ENCODE measurements at regions not wholly inside any gene's neighbourhood (a gene's known extent, or its start where the extent isn't known, plus 50 kb on each side); places are given as distances from the start of the nearest gene placed in this dataset.

DNA sequence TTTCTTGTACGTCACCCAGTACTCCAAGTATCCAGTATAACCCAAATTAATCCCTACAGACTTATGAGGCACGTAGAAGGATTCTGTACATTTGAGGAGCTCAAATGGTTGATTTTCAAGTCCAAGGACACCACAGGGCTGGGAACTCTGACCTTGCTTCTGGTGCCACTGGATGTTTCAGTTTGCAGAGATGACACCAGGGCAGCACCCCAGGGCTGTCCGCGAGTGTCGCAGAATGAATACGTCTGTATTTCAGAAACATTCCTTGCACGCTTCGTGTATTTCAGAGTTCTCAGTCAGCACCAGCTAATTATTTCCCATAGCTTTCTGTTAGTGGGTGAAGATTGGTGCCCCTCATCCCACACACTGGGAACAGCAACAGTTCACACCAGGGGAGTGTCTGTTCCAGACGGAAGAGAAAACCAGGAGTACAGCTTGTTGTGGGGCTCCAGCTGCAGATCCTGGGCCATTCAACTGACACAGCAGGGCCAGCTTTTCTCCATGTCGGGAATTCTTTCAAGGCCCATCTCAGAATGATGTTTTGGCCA is 159.2 kb downstream of the RHOU start:
- no peak for DNase-seq (ENCODE audit: low spot score)

DNA sequence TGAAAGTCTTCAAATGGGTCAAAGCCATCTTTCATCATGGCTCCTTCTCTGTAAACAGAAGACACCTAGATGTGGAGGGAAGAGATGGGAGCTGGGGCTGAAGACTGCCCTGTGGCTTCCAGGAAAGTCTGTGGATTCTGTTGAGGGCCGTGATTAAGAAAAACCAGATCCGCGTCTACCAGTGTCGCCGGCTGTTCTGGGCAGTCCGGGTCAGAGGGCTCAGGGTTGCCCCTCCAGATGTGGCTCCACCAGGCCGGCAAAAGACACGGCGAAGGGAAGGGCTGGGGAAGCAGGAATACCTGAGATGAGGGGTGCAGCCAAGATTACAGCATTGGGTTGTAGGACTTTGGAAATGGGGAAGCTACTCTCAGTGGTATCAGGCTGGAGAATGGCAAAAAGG is 162.6 kb downstream of the RHOU start:
- no peak for DNase-seq (ENCODE audit: low spot score)

DNA sequence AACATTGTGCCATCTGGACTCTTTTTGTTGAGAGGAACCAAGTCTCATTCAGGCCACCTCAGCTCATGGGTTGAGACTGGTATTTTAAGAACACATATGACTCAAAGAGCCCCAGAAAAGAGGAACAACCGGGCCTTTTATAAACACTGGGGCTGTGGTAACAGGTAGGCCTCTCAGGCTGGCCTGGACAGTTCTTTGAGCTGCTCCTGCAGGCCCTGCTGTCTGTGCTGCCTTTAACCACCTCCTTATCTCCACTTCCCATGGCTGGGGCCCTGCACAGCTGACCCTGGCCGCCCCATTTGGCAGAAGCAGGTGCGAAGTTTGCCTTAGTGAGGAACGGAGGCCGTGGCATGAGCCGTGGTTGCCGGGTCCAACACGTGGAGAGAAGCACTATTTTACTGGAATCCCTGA is 163.3 kb downstream of the RHOU start:
- DNase-seq (ENCODE audit: low spot score), result no peak

DNA sequence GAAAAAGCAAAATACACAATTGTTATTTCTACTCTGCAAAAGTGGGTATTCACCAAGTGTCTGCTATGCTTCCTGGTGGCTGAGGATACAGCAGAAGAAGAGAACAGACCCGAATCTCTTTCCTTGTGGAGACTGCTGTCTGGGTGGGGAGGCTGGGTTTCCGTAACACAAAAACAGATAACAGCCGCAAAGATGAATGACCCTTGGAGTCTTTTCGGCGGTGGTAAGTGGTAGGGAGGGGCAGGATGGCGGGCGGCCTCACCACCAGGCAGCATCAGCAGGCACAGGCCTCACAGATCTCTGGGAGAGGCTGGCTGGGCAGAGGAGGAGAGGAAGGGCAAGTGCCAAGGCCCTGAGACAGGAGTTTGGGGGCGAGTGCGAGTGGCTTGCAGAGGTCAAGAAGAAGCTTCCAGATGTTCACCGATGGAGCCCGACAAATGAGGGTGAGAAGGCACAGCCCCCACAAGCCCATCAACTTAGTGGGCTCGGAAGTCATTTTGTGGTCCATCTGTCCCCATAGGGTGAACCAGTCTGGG is 164.2 kb downstream of the RHOU start:
- DNase-seq (ENCODE audit: low spot score), result no peak

DNA sequence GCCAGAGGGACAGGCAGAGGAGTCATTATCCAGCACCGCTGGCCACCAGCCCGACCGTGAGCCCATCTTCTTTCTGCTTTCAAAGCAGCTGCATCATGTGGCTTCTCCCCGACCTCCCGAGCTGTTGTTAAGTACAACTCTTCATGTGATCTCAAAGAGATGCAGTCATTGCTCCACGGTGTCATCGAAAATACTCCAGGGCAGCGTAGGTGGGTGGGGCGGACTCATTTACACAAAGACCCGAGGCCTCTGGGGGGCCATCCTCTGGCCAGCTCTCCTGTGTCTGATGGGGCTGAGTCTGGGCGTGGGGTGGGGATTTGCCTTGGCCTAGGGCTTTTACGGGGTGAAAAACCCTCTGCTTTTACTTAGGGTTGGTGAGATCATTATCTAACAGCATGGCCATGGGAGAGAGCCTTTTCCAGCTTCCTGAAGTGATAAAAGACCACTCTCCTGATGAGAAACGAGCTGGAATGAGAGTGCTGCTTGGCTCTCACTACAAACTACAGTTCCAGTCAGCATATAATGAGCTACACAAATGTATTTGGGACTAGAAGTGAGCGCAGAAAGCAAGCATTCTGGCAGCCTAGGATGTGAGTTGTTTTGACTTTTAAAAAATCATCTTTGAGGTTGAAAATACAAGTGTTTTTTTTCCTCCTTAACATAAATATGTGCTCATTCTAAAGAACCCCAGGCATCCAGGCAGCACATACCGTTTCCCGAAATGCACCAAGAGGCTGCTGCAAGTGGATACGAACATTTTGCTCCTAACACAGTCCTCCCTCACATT is 165.0 kb downstream of the RHOU start:
- DNase-seq (ENCODE audit: low spot score), result no peak

DNA sequence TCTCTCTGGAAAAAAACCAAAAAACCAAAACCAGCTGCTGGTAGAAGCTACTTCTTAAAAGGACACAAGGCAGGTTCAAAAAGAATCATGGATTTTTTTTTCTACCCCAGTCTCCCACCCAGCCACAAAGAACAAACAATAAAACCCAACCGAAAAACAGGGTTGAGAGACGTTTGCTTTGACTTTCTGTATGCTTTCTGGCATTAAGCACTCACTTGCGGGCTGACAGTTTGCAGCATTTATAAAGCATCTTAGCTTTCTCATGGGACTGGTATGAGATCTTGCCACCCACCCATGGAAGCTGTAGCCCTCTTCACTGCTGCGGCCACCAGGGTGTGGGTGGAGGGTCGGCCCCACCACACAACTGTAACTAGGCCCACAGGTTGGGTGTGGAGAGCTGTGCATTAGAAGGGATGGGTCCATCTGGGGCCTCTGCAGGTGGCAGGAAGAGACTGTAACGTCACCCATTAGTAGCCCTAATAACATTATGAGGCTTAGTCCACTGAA is 165.7 kb downstream of the RHOU start:
- DNase-seq (ENCODE audit: low spot score), result no peak

DNA sequence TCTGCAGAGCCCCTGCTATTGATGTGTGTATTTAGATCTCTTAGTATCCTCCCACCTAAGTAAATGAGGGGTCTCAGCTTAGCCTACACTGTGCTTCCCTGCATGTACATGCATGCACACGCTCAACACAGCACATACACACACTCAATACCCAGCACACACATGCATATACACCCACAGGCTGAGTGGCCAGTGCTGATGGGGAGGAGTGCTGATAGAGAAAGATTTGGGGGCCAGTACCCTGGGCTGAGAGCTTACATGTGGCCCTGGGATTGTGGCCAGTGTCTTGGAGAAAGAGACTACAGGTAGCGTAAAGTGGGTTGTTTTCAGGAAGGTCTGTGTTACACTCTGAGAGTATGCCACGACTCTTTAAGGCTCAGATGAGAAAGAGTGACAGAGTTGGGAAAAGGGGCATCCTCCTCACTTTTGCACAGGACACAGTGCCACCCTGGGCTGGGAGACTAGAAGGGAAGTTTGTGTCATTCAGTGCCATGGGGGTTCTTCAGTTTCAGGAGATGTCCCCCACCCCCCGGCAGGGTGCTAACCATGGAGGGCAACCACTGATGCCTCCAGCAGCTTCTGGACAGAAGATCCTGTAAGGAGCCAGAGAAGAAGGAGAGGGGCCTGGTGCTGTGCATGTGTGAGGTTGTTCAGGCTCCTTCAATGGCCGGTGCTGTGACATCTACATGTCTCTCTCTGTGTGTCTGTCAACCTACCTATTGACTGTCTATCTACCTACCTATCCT is 166.8 kb downstream of the RHOU start:
- DNase-seq (ENCODE audit: low spot score), result no peak

DNA sequence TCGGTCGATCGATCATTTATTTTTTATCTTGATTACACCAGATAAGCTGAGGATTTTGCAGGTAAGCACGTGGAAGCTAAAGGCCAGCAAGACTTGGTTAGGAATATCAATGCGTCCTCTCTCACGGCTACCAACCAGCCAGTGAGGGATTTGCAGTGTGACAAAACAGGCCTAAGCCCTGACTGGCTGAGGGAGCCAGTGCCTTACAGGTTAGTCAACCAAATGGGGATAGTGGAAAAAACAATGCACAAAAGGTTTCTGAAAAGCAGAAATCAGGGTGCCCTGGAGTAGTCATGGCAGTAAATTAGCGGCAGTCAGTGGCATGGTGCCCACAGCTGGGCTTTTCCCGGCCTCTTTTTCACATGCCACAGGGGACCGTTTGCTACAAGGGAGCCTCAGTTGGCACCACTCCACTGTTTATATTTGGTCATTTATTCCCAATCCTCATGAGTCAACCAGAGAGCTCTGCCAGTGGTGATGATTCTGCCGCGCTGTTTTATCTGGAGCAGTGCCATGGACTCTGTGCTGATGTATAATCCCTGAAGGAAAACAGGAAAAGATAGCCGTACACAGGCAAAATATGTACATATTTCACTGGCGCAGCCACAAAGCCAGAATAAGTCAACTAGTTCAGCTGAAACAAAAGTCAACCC is 167.6 kb downstream of the RHOU start:
- peak; percentile 58 for DNase-seq (ENCODE audit: low spot score)

DNA sequence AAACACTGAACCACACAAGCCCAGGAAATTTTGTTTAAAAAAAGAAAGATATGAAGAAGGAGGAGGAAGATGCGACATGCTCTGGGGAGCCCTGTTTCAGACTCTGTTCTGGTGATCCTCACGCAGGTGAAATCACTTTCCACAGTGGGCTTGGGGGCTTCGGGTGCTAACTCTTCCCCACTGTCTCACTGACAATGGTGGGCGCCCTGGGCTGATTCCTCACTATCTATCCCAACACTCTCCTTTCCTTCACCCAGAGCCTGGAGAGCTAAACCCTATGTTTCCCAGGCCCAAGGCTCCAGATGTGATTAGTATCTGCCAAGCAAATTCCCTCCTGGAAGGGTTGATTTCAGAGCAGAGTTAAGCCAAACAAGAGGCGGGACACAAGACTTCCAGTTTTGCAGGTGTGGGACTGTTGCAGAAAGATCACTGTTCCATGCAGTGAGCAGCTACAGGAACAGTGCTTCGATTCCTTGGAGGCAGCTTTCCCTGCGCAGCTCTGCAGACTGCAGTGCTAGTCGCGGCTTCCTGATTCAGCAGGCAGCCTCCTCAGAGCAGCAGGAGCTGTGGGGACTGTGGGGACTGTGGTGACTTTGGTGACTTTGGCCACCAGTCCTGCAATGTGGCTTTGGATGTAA is 168.3 kb downstream of the RHOU start:
- DNase-seq (ENCODE audit: low spot score), result no peak

DNA sequence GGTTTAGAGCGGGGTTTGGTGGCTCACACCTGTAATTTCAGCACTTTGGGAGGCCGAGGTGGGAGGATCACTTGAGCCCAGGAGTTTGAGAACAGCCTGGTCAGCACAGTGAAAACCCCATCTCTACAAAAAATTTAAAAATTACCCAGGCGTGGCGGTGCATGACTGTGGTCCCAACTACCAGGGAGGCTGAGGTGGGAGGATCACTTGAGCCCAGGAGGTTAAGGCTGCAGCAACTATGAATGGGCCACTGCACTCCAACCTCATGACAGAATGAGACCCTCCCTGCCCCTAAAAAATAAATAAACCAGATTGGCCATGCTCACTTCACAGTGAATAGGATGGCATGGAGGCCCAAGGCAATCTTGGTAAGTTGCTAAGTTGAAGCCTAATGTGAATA is 168.9 kb downstream of the RHOU start:
- DNase-seq (ENCODE audit: low spot score), result no peak

DNA sequence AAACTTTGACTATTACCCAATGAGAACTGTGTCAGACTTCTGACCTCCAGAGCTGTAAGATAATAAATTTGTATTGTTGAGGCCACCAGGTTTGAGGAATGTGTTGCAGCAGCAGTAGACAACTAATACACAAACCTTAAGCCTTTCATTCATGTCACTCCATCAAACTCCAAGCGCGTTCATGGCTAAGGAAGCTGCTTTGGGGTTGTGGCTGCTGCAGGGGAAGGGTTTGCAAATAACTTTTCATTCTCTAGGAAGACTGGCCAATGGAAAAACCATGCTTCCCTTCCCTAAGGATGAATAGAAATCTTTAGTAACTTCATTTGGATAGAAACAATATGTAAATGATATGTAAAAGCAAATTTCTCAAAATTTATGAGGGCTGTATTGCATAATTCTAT is 170.4 kb downstream of the RHOU start:
- DNase-seq (ENCODE audit: low spot score), result no peak

DNA sequence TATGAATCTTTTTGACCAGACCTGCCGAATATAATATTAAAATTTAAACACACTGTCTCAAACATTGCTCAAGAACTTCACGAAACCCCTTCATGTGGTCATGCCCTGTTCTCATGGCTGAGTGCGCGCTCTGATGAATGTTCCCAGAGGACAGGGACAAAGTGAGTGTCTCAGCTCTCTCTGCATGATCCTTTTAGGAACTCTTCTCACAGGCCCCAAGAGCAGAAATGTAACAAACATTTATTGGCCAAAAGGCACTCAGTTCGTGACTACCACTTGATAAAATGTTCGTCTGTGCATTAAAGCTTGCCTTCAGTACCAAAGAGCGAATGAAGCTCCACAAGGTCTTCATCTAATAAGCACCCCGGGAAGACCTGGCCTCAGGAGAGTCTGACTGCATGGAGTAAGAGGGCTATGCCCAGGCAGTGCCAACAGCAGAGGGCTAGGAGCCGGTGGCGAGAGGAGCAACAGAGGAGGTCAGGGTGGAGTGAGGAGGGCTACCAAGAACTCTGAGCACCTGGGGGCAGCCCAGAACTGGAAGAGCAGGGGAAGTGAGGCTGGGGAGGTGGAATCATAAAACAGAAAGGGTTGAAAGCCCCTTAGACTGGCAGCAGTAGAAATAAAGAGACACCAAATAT is 171.1 kb downstream of the RHOU start:
- no peak for DNase-seq (ENCODE audit: low spot score)

DNA sequence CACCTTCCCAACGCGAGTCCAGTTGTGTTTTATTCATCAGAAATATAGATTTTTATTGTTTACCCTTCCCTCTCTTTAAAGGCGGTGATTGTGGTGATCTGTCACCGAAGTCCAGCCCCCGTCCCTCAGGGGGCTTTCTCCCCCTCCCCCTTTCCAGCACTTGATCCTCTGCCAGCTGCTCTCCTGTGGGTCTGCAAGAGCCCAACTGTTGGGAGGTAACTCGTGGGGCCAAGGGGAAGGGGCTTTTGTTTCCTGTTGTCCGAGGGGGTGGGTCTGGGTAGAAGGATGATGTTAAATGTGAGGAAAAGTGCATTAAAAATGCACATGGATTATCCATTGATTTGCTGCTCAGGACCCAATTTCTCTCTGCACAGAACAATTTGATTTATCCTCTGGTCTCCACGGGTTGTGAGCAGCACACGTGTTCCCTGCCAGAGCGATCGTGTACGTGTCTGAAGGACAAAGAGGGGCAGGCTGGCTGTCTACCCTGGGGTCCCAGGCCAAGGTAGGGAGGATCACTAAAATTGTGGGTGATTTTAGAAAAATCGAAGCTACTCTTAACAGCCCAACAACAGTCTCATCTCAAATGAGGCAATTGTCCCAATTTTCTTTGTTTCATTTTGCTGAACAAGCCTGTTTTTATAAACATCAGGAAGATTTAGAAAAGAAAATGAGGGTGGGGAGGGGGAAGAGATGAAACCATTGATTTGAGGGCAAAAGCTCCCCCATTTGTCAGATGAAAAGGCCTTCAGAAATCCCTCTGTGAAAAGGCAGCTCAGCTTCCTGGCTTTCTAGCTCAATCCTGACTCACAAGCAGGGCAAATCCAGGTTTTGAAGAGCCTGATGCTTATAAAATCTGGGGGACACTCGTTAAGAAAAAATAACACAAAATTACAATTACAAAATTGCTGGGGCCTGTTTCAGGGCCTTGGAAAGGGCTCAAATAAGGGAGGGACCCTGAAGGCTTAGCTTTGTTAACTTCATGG is 176.2 kb downstream of the RHOU start:
- no peak for DNase-seq (ENCODE audit: low spot score)

DNA sequence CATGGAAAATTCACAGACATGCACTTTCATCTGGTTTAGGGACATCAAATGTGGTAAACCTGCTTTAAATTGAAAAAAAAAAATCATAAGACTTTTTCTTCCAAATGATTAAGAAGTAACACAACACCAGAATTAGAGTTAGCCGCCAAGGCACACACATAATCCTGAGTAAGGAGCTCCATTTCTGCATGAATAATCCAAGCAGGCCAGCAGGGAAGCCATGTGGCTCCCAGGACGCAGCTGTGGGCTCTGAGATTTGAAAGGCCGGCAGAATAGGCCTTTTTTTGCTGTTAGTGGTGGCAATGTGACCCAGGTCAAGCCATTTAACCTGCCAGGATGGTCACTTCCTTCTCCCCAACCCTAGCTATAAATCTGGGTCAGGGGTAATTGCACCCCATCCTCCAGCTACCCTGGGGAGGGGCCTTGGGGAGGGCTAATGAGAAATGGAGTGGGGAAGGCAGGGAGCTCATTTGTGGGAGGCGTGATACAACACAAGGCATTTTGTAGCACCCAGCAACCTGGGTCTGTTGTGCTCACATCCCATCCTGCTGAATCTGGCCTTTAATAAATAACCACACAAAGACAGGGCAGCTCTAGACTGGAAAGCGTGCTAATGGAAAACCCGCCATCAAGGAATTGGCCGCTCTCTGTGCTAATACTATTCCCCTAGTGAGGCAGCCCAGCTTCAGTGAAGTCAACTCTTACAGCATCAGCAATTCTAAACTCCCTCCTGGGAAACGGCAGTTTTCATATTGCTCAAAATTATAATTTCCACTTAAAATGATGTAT is 178.5 kb downstream of the RHOU start:
- DNase-seq (ENCODE audit: low spot score), result peak; percentile 65

DNA sequence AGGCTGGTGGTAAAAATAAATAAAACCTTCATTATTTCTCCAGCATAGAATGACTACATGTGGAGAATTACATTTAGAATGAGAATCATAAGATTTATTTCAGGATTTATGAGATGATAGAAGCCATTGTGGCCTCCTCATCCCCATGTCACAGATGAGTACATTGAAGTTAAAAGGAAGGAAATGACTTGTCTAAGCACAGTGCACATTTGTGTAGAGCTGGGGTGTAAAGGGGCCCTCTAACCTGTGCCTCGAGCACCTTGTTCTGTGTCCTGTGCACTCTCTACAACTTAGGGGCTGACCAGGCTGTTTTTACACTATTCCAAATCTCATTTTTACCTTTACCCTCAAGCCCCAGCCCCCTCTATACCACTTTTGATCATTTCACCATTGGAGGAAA is 179.4 kb downstream of the RHOU start:
- DNase-seq (ENCODE audit: low spot score), result no peak

DNA sequence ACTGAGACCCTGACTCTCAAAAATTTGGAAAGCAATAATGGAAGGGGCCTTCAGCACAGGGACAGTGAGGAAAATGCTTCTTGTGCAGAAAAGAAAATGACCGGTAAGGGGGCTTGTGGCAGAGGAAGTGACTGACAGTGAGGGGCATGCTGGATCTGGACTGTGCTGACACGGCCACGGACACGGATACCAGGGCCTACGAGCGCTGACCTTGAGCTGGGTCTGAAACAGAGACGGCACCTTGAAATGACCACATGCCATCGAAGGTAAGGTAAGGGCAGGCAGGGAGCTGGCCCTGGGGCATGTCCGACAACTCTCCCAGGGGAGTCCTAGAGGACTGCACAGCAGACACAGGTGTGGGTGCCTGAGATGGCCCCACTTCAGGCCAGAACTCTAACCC is 182.1 kb downstream of the RHOU start:
- no peak for DNase-seq (ENCODE audit: low spot score)

DNA sequence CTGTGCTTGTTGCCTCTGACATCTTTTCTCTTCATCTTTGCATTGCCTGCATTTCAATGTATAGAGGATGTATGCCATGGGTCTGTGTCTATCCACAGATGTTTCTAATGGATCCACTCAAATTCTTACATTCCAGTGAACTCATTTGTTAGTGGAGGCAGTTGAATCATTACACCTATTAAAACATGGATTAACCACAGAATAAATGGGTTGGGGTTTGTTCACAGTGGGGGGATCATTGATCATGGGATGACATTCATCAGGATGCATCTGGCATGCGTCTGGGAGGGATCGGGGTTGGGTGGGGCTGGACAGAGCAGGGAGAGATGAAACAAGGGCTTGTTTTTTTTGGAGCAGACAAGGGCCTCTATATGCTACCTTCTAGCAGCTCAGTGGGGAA is 182.5 kb downstream of the RHOU start:
- no peak for DNase-seq (ENCODE audit: low spot score)

DNA sequence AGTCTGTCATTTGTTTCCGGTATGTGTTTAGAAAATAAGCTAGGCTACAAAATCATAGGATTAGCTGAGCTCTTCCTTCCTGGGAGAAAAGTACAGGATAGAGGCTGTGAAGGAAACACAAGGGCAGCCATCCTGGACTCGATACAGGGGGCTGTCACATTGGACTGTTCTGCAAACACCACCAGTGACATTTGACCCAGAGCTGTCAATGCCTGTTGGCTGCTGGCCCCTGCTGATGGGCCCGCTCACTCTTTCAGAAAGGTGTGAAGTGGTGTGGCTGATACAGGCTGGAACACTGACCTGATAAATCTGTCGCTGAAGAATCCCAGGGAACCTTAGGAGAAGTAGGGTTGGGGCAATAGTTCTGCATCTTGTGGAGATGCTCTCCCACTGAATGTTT is 183.1 kb downstream of the RHOU start:
- DNase-seq (ENCODE audit: low spot score), result no peak

DNA sequence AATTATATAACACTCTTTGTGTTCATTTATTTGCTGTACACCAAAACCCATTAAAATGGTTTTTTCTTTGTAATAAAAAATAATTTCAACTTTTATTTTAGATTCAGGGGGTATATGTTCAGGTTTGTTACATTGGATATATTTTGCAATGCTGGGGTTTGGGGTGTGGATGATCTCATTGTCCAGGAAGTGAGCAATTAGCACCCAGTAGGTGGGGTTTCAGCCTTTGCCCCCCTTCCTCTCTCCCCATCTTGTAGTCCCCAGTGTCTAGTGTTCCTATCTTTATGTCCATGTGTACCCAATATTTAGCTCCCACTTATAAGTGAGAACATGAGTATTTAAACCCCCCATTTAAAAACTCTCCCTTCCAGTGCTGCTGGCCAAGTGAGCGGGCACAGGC is 184.6 kb downstream of the RHOU start:
- no peak for DNase-seq (ENCODE audit: low spot score)
